HL-60 (cell line): ENCODE measurements at regions not wholly inside any gene's neighbourhood (a gene's known extent, or its start where the extent isn't known, plus 50 kb on each side); places are given as distances from the start of the nearest gene placed in this dataset.

Source experiments
- CTCF ChIP-seq: IDR thresholded peaks from one replicate; pipeline ENCODE4 v1.5.1; 2011; ENCODE audit warnings: low read length, control low read depth, inconsistent platforms; ENCODE audit not compliant: insufficient read depth
- GABPA ChIP-seq: IDR thresholded peaks from 2 replicates; pipeline ENCODE4 v1.6.1; 2012; ENCODE audit warnings: low read depth
- POLR2AphosphoS5 ChIP-seq: IDR thresholded peaks from 2 replicates; pipeline ENCODE4 v1.6.1; 2012; ENCODE audit warnings: low read depth

GRCh38 chr13:111961236-111961635 lies 105.7 kb upstream of the SOX1 start:
- no peak for TF ChIP-seq CTCF
- no peak for TF ChIP-seq POLR2AphosphoS5
- TF ChIP-seq GABPA: no peak
